Right cardiac atrium (tissue), 5 donors: ENCODE measurements at regions not wholly inside any gene's neighbourhood (a gene's known extent, or its start where the extent isn't known, plus 50 kb on each side); places are given as distances from the start of the nearest gene placed in this dataset.

Experiments
- ATAC-seq, 2 donors: fragments of 200-7000 bp; cut with Tn5 transposase; one replicate each; pipeline versions ENCODE4 v1.8.0 to v1.9.1; 2020; ENCODE audit warnings: moderate library complexity in 2 of 2, mild to moderate bottlenecking in 1 of 2
- DNase-seq, 3 donors: peaks; one replicate each; pipeline ENCODE4 v3.0.0-alpha.2; 2020
- H3K27ac ChIP-seq: one replicate; pipeline ENCODE4 v1.5.1; 2013; ENCODE audit warnings: mild to moderate bottlenecking, low read length, control low read depth, moderate library complexity
- H3K27me3 ChIP-seq: one replicate; pipeline ENCODE4 v1.6.1; 2013; ENCODE audit not compliant: control insufficient read depth, insufficient read depth
- H3K4me1 ChIP-seq: one replicate; pipeline ENCODE4 v1.6.1; 2013; ENCODE audit warnings: low read length; ENCODE audit not compliant: control insufficient read depth, insufficient read depth
- H3K4me3 ChIP-seq: one replicate; pipeline ENCODE4 v1.5.1; 2013; ENCODE audit warnings: low read length, control low read depth
- H3K9me3 ChIP-seq: one replicate; pipeline ENCODE4 v1.6.1; 2013; ENCODE audit warnings: low read length; ENCODE audit not compliant: control insufficient read depth
- WGBS: extraction: QIAGEN DNeasy Blood & Tissue Kit; methylation state at CpG from one replicate; pipeline ENCODE4 v1.1.7; 2013; 5-methylcytosine and 5-hydroxymethylcytosine counted together
- intact Hi-C, 4 donors: fragments of 100-400 bp; cut with DNase I; formaldehyde crosslinking; loops; one replicate each; pipeline versions ENCODE4 v1.11.0 to v1.14.0; 2022 to 2023
- donor health status: healthy with polysubstance abuse.
- donor health status: DM: no; HTN: yes; CAD: no.
- donor health status: DM: no; HTN: no; CAD: no.
- donor health status: DM: no; HTN: yes; CAD: no; lungs with severe emphysema.
- donor health status: DM: yes; HTN: yes; CAD: no.

DNA sequence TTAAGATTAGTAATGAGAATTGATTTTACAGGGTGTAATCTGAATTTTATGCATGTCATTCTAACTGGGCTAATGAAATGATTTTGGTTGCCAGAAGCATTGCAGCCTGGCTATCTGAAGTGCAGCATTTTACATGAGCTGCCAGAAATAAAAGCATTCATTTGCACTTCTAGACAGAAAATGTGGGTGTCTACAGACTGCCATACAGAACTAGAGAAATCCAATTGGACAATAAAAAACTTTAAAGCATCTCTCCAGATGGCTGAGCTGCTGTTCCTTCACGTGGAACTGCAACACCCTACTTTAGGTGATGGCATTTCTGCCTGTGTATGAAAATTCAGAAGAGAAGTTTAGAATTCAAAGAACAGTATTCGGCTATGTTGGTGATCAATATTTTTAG lies 450.1 kb upstream of the SLITRK1 start:
- WGBS, result 67% methylated on average over 2 of the region's 2 CpGs
- ATAC-seq, result no peak
- no peaks in the 10 kb centered on the region for H3K27me3 ChIP-seq

GRCh38 chr13:84315527-84315926 lies 433.3 kb upstream of the SLITRK1 start:
- H3K27me3 ChIP-seq, result no peaks in the 10 kb centered on the region
- H3K9me3 ChIP-seq, result no peaks in the 10 kb centered on the region
- H3K4me3 ChIP-seq, result no peak overlapping the region
- H3K4me1 ChIP-seq, result no peaks in the 10 kb centered on the region
- intact Hi-C loops, result no loop called here
- DNase-seq, result no peak
- no peak overlapping the region for H3K27ac ChIP-seq
- no peak for ATAC-seq
- 47% methylated on average over 4 of the region's 4 CpGs for WGBS

More for the DNA sequence above, 450.1 kb upstream of the SLITRK1 start:
- DNase-seq, result no peak
- Histone ChIP-seq H3K4me1 (no peaks in the 10 kb centered on the region), H3K27ac (no peak overlapping the region), H3K4me3 (no peak overlapping the region), H3K9me3 (no peaks in the 10 kb centered on the region)
- intact Hi-C loops, result no loop called here

- Histone ChIP-seq H3K4me3 (no peak overlapping the region), H3K27me3 (no peaks in the 10 kb centered on the region), H3K27ac (no peak overlapping the region), H3K9me3 (no peaks in the 10 kb centered on the region), H3K4me1 (no peaks in the 10 kb centered on the region)
- intact Hi-C loops, result no loop called here
- DNase-seq (no peak), ATAC-seq (no peak)
- WGBS, result 83% methylated on average over 1 of the region's 1 CpG
Observed at GRCh38 chr13:84303035-84303434, 420.8 kb upstream of the SLITRK1 start.

GRCh38 chr13:84297251-84297650 lies 415.0 kb upstream of the SLITRK1 start:
- no peaks in the 10 kb centered on the region for H3K27me3 ChIP-seq
- no peak for DNase-seq
- intact Hi-C loops, result no loop called here
- ATAC-seq, result no peak
- no peak overlapping the region for H3K27ac ChIP-seq
- no peaks in the 10 kb centered on the region for H3K4me1 ChIP-seq
- no peak overlapping the region for H3K4me3 ChIP-seq
- no peaks in the 10 kb centered on the region for H3K9me3 ChIP-seq

GRCh38 chr13:84296401-84296800 lies 414.1 kb upstream of the SLITRK1 start:
- 33% methylated on average over 2 of the region's 2 CpGs for WGBS
- Histone ChIP-seq H3K4me1 (no peaks in the 10 kb centered on the region), H3K9me3 (no peaks in the 10 kb centered on the region), H3K27me3 (no peaks in the 10 kb centered on the region), H3K4me3 (no peak overlapping the region), H3K27ac (no peak overlapping the region)
- intact Hi-C loops, result no loop called here
- ATAC-seq (no peak), DNase-seq (no peak)

- 66% methylated on average over 3 of the region's 3 CpGs for WGBS
- ATAC-seq, result no peak
- intact Hi-C loops, result no loop called here
- Histone ChIP-seq H3K27ac (no peak overlapping the region), H3K27me3 (no peaks in the 10 kb centered on the region), H3K4me1 (no peaks in the 10 kb centered on the region), H3K9me3 (no peaks in the 10 kb centered on the region), H3K4me3 (no peak overlapping the region)
- no peak for DNase-seq
Observed at GRCh38 chr13:84294576-84294975, 412.3 kb upstream of the SLITRK1 start.

DNA sequence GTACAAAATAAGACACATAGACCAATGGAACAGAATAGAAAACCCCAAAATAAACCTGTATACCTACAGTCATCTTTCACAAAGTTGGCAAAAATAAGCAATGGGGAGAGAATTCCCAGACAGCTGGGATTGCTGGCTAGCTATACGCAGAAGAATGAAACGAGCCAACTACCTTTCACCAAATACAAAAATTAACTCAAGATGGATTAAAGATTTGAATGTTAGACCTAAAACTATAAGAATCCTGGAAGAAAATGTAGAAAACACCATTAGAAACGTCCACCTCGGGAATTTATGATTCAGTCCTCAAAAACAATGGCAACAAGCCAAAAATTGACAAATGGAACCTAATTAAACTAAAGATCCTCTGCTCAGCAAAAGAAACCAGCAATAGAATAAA lies 408.1 kb upstream of the SLITRK1 start:
- ATAC-seq, result no peak
- Histone ChIP-seq H3K4me1 (no peaks in the 10 kb centered on the region), H3K4me3 (no peak overlapping the region), H3K9me3 (no peaks in the 10 kb centered on the region), H3K27me3 (no peaks in the 10 kb centered on the region), H3K27ac (no peak overlapping the region)
- intact Hi-C loops, result no loop called here
- 52% methylated on average over 4 of the region's 4 CpGs for WGBS
- no peak for DNase-seq

GRCh38 chr13:84279166-84279565 lies 396.9 kb upstream of the SLITRK1 start:
- H3K4me1 ChIP-seq, result no peaks in the 10 kb centered on the region
- WGBS, result 73% methylated on average over 2 of the region's 2 CpGs
- H3K27ac ChIP-seq, result no peak overlapping the region
- intact Hi-C loops, result no loop called here
- ATAC-seq, result no peak
- H3K4me3 ChIP-seq, result no peak overlapping the region
- H3K9me3 ChIP-seq, result no peaks in the 10 kb centered on the region
- no peak for DNase-seq
- no peaks in the 10 kb centered on the region for H3K27me3 ChIP-seq

DNA sequence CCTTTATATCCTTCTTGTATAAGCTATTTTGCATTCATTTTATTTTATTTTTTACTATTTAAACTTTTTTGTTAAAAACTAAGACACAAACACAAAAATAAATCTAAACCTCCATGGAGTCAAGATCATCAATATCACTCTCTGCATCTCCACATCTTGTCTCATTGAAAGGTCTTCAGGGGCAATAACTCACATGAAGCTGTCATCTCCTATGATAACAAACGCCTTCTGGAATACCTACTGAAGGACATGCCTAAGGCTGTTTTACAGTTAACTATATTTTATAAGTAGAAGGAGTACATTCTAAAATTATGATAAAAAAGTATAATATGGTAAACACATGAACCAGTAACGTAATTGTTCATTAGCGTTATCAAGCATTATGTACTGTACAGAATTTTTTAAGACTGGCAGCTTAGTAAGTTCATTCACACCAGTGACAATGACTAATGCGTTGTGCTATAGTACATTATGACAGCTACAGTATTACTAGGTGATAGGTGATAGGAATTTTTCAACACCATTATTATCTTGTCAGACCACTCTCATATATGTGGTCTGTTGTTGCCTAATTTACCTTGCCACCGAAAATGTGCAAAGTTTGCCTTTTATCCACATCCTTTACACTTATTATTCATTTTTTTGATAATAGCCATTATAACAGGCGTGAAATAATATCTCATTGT lies 390.7 kb upstream of the SLITRK1 start:
- DNase-seq (no peak), ATAC-seq (no peak)
- no peak overlapping the region for H3K27ac ChIP-seq
- 51% methylated on average over 6 of the region's 6 CpGs for WGBS
- intact Hi-C loops, result no loop called here
- no peaks in the 10 kb centered on the region for H3K9me3 ChIP-seq
- no peaks in the 10 kb centered on the region for H3K27me3 ChIP-seq
- no peak overlapping the region for H3K4me3 ChIP-seq
- H3K4me1 ChIP-seq, result no peaks in the 10 kb centered on the region

DNA sequence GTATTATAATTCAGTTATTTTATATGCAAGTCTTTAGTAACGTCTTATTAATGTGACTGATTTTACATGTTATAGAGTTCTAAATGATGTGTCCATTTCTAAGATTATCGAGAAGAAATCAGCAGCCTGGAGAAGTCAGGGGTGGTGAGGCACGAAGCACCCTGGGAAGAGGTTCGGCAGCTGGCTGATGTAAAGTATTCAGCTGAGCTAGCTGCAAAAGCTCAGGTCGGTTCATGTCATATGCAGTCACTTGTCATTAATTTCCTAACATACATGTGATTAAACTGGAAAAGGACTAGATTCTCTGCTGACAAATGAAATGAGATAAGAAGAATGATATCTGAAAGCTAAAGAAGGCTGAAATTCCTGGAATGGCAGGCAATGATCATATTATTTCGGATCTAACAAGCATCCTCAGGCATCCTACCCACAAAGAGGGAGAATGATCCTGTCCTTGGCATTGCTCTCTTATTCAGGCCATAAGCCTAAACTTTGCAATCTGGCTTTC lies 383.0 kb upstream of the SLITRK1 start:
- WGBS, result 52% methylated on average over 6 of the region's 6 CpGs
- ATAC-seq (no peak), DNase-seq (no peak)
- no peaks in the 10 kb centered on the region for H3K9me3 ChIP-seq
- intact Hi-C loops, result no loop called here
- H3K4me1 ChIP-seq, result no peaks in the 10 kb centered on the region
- no peak overlapping the region for H3K4me3 ChIP-seq
- H3K27ac ChIP-seq, result no peak overlapping the region
- no peaks in the 10 kb centered on the region for H3K27me3 ChIP-seq

DNA sequence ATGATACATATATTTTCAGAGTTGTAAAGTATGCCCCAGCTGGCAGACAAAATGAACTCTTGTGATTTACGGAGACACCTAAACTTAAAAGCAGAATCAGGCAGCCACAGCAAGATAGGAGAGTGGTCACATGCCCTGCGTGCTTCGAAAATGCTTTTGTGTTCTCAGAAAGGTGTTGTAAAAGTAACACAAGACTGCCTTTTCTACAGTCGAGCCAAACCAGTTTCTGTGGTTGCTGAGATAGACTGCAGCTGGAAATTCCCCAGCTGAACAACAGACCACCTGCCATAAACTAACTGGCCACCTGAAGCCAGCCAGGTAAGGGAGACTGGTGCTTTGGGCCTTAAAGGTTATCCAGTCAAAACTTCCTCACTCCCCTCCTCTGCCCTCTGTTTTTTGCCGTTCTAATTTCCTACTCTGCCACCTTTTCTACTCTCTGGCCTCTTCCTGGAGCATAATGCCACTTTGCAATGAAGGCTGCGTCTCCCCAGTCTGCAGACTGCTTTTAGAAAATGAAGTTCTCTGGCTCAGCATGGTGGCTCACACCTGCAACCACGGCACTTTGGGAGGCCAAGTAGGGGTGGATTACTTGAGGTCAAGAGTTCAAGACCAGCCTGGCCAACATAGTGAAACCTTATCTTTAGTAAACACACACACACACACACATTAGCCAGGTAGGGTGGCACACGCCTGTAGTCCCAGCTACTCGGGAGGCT lies 381.2 kb upstream of the SLITRK1 start:
- Histone ChIP-seq H3K4me3 (no peak overlapping the region), H3K27ac (no peak overlapping the region), H3K9me3 (no peaks in the 10 kb centered on the region), H3K27me3 (no peaks in the 10 kb centered on the region), H3K4me1 (no peaks in the 10 kb centered on the region)
- no peak for DNase-seq
- no peak for ATAC-seq
- WGBS, result 69% methylated on average over 9 of the region's 9 CpGs
- intact Hi-C loops, result no loop called here
